DND-41 (cell line): ENCODE measurements at regions not wholly inside any gene's neighbourhood (a gene's known extent, or its start where the extent isn't known, plus 50 kb on each side); places are given as distances from the start of the nearest gene placed in this dataset.

Source experiments
- ATAC-seq: fragments of 200-7000 bp; cut with Tn5 transposase; 3 replicates; pipeline ENCODE4 v1.9.1; 2021; ENCODE audit warnings: low read depth; ENCODE audit not compliant: insufficient read depth
- DNase-seq: peaks from one replicate; pipeline ENCODE4 v3.0.0-alpha.2; 2020
- H2AFZ ChIP-seq: 2 replicates; pipeline ENCODE4 v1.6.0; 2012; ENCODE audit warnings: low read depth, low read length
- H3K27ac ChIP-seq: 2 replicates; pipeline ENCODE4 v1.5.1; 2012; ENCODE audit warnings: low read length, inconsistent platforms
- H3K27me3 ChIP-seq: fragments of 200-600 bp; sonication (generic); 2 replicates; pipeline ENCODE4 v1.6.0; 2012; ENCODE audit warnings: low read length, mild to moderate bottlenecking, inconsistent platforms; ENCODE audit not compliant: insufficient read depth, poor library complexity
- H3K36me3 ChIP-seq: 2 replicates; pipeline ENCODE4 v1.5.1; 2012; ENCODE audit warnings: low read length, inconsistent platforms; ENCODE audit not compliant: insufficient read depth
- H3K4me1 ChIP-seq: 2 replicates; pipeline ENCODE4 v1.5.1; 2012; ENCODE audit warnings: mild to moderate bottlenecking, low read length; ENCODE audit not compliant: insufficient read depth
- H3K4me2 ChIP-seq: 2 replicates; pipeline ENCODE4 v1.6.0; 2012; ENCODE audit warnings: mild to moderate bottlenecking, moderate library complexity, low read length, inconsistent platforms; ENCODE audit not compliant: insufficient read depth
- H3K4me3 ChIP-seq, 2 experiments: fragments of 200-600 bp in 1 of 2; shearing (Covaris generic) in 1 of 2; 2 replicates each; pipeline ENCODE4 v1.5.1; 2012 to 2016; ENCODE audit warnings: inconsistent platforms in 2 of 2, low read length in 2 of 2, mild to moderate bottlenecking in 2 of 2, low read depth in 1 of 2, moderate library complexity in 1 of 2
- H3K79me2 ChIP-seq: 2 replicates; pipeline ENCODE4 v1.6.0; 2012; ENCODE audit warnings: low read length, inconsistent platforms; ENCODE audit not compliant: insufficient read depth
- H3K9ac ChIP-seq: 2 replicates; pipeline ENCODE4 v1.6.0; 2012; ENCODE audit warnings: low read depth, mild to moderate bottlenecking, inconsistent platforms, low read length, moderate library complexity
- H3K9me3 ChIP-seq: 2 replicates; pipeline ENCODE4 v1.5.1; 2012; ENCODE audit warnings: low read length, moderate library complexity, mild to moderate bottlenecking, inconsistent platforms; ENCODE audit not compliant: insufficient read depth, severe bottlenecking
- H4K20me1 ChIP-seq: 2 replicates; pipeline ENCODE4 v1.6.0; 2012; ENCODE audit warnings: low read length; ENCODE audit not compliant: insufficient read depth
- CTCF ChIP-seq: IDR thresholded peaks from 2 replicates; pipeline ENCODE4 v1.5.1; 2012; ENCODE audit warnings: borderline replicate concordance, low read length, moderate library complexity, mild to moderate bottlenecking; ENCODE audit not compliant: poor library complexity, severe bottlenecking; ENCODE audit errors: extremely low read depth
- EZH2 ChIP-seq: IDR thresholded peaks from 3 replicates; pipeline ENCODE4 v1.6.1; 2012; ENCODE audit warnings: borderline replicate concordance, low read depth, mild to moderate bottlenecking, moderate library complexity, low read length, inconsistent platforms; ENCODE audit not compliant: severe bottlenecking

GRCh38 chr4:33386764-33387163, 2666.6 kb downstream of the PCDH7 start:
- Histone ChIP-seq H3K27ac (no peak overlapping the region), H3K9me3 (no peaks in the 10 kb centered on the region), H3K9ac (no peak overlapping the region), H4K20me1 (no peaks in the 10 kb centered on the region), H3K4me3 (no peak overlapping the region), H3K27me3 (no peaks in the 10 kb centered on the region), H3K4me1 (no peaks in the 10 kb centered on the region), H3K36me3 (no peaks in the 10 kb centered on the region), H3K79me2 (no peaks in the 10 kb centered on the region), H2AFZ (no peak overlapping the region), H3K4me2 (no peak overlapping the region)
- TF ChIP-seq CTCF (peak; percentile 28), EZH2 (no peak)
- ATAC-seq (no peak), DNase-seq (no peak)

- no peaks in the 10 kb centered on the region for H3K9me3 ChIP-seq
Observed at GRCh38 chr4:33390976-33391375, 2670.8 kb downstream of the PCDH7 start.

GRCh38 chr4:33395731-33396485, 2675.7 kb downstream of the PCDH7 start:
- H3K4me1 ChIP-seq = no peaks in the 10 kb centered on the region
- H3K36me3 ChIP-seq = no peaks in the 10 kb centered on the region
- H4K20me1 ChIP-seq = no peaks in the 10 kb centered on the region
- no peaks in the 10 kb centered on the region for H3K27me3 ChIP-seq
- H3K9me3 ChIP-seq = no peaks in the 10 kb centered on the region
- H3K27ac ChIP-seq = no peak overlapping the region
- DNase-seq (no peak), ATAC-seq (no peak)
- no peak overlapping the region for H3K9ac ChIP-seq
- H3K4me2 ChIP-seq = no peak overlapping the region
- no peak overlapping the region for H3K4me3 ChIP-seq
- H2AFZ ChIP-seq = no peak overlapping the region
- TF ChIP-seq EZH2 (no peak), CTCF (no peak)
- no peaks in the 10 kb centered on the region for H3K79me2 ChIP-seq

More at GRCh38 chr4:33390976-33391375, 2670.8 kb downstream of the PCDH7 start:
- Histone ChIP-seq H3K9ac (no peak overlapping the region), H3K27me3 (no peaks in the 10 kb centered on the region), H4K20me1 (no peaks in the 10 kb centered on the region), H3K27ac (no peak overlapping the region), H3K4me2 (no peak overlapping the region), H2AFZ (no peak overlapping the region), H3K4me1 (no peaks in the 10 kb centered on the region), H3K36me3 (no peaks in the 10 kb centered on the region), H3K79me2 (no peaks in the 10 kb centered on the region), H3K4me3 (no peak overlapping the region)
- TF ChIP-seq EZH2 = no peak
- no peak for TF ChIP-seq CTCF
- ATAC-seq (no peak), DNase-seq (no peak)

GRCh38 chr4:33400504-33400903, 2680.3 kb downstream of the PCDH7 start:
- no peaks in the 10 kb centered on the region for H3K79me2 ChIP-seq
- H3K27ac ChIP-seq = no peak overlapping the region
- H3K4me1 ChIP-seq = no peaks in the 10 kb centered on the region
- H3K4me2 ChIP-seq = no peak overlapping the region
- DNase-seq (no peak), ATAC-seq (no peak)
- no peak overlapping the region for H3K9ac ChIP-seq
- H3K9me3 ChIP-seq = no peaks in the 10 kb centered on the region
- no peak overlapping the region for H2AFZ ChIP-seq
- H3K36me3 ChIP-seq = no peaks in the 10 kb centered on the region
- no peaks in the 10 kb centered on the region for H3K27me3 ChIP-seq
- no peaks in the 10 kb centered on the region for H4K20me1 ChIP-seq
- no peak overlapping the region for H3K4me3 ChIP-seq
- TF ChIP-seq CTCF (no peak), EZH2 (no peak)
